A673 (cell line): ENCODE measurements at regions not wholly inside any gene's neighbourhood (a gene's known extent, or its start where the extent isn't known, plus 50 kb on each side); places are given as distances from the start of the nearest gene placed in this dataset.

ENCODE experiments used
- CTCF ChIP-seq: fragments of 300-800, 200-600 bp; sonication (generic); conservative IDR thresholded peaks from 2 replicates; pipeline ENCODE4 v1.5.1; 2017; ENCODE audit warnings: low read depth, mild to moderate bottlenecking, antibody characterized with exemption, low read length, moderate library complexity, mixed read lengths
- EZH2 ChIP-seq: fragments of 200-600 bp; sonication (generic); IDR thresholded peaks from 2 replicates; pipeline ENCODE4 v1.6.1; 2017; ENCODE audit warnings: borderline replicate concordance, low read depth, mild to moderate bottlenecking, mixed read lengths, antibody characterized with exemption, low read length; ENCODE audit not compliant: poor library complexity, severe bottlenecking

DNA sequence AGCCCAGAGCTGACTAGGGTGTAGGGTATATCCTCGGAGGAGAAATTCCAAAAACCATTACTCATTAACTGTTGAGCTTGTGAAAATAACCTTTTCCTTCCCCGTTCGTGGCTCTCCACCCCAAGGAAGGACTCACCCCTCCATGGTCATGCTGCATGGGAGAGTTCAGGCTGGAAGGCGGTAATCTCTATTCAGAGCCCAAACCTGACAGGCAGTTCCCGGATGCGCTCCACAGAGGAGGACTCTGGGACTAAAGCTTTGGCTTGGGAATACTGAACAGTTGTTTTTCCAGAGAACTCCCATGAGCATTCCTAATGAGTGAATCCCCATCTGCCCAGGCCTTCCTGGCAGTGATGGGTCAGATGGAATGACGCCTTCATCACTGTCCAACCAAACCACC is 125.4 kb downstream of the BCOR start:
- TF ChIP-seq EZH2 (no peak), CTCF (no peak)
